H9 (cell line): ENCODE measurements at regions not wholly inside any gene's neighbourhood (a gene's known extent, or its start where the extent isn't known, plus 50 kb on each side); places are given as distances from the start of the nearest gene placed in this dataset.

Experiments used
- DNase-seq: peaks from one replicate; pipeline ENCODE4 v3.0.0-alpha.2; 2017
- H2AFZ ChIP-seq: one replicate; pipeline ENCODE4 v1.6.1; 2013; ENCODE audit warnings: mild to moderate bottlenecking, low read length, control low read depth, moderate library complexity
- H2AK5ac ChIP-seq: 2 replicates; pipeline ENCODE4 v1.6.1; 2013; ENCODE audit warnings: low read length, control low read depth, mixed read lengths; ENCODE audit not compliant: insufficient read length
- H2BK120ac ChIP-seq: one replicate; pipeline ENCODE4 v1.6.1; 2013; ENCODE audit warnings: low read depth, mild to moderate bottlenecking, low read length, control low read depth, inconsistent platforms; ENCODE audit not compliant: poor library complexity, severe bottlenecking
- H2BK12ac ChIP-seq: 2 replicates; pipeline ENCODE4 v1.6.1; 2013; ENCODE audit warnings: low read length, control low read depth, mixed read lengths, low read depth; ENCODE audit not compliant: insufficient read length
- H2BK15ac ChIP-seq: 2 replicates; pipeline ENCODE4 v1.6.1; 2013; ENCODE audit warnings: low read depth, low read length, control low read depth
- H2BK20ac ChIP-seq: one replicate; pipeline ENCODE4 v1.6.1; 2013; ENCODE audit warnings: low read depth, mild to moderate bottlenecking, low read length, control low read depth, inconsistent platforms; ENCODE audit not compliant: poor library complexity, severe bottlenecking
- H2BK5ac ChIP-seq: 2 replicates; pipeline ENCODE4 v1.6.1; 2013; ENCODE audit warnings: low read length, control low read depth, mixed read lengths; ENCODE audit not compliant: insufficient read length
- H3K14ac ChIP-seq: 2 replicates; pipeline ENCODE4 v1.6.1; 2013; ENCODE audit warnings: low read length, control low read depth; ENCODE audit not compliant: insufficient read depth
- H3K18ac ChIP-seq: 2 replicates; pipeline ENCODE4 v1.6.1; 2013; ENCODE audit warnings: low read depth, mild to moderate bottlenecking, mixed read lengths, low read length, control low read depth; ENCODE audit not compliant: insufficient read length
- H3K23ac ChIP-seq: 2 replicates; pipeline ENCODE4 v1.6.1; 2013; ENCODE audit warnings: low read length, control low read depth, mixed read lengths, low read depth; ENCODE audit not compliant: insufficient read length
- H3K23me2 ChIP-seq: 2 replicates; pipeline ENCODE4 v1.6.1; 2013; ENCODE audit warnings: low read depth, mild to moderate bottlenecking, mixed read lengths, low read length, control low read depth; ENCODE audit not compliant: insufficient read length, poor library complexity, severe bottlenecking
- H3K27ac ChIP-seq: 2 replicates; pipeline ENCODE4 v1.5.1; 2013; ENCODE audit warnings: low read length, control low read depth, mixed read lengths, low read depth; ENCODE audit not compliant: insufficient read length
- H3K27me3 ChIP-seq: 2 replicates; pipeline ENCODE4 v1.6.1; 2013; ENCODE audit warnings: low read length, control low read depth, inconsistent platforms; ENCODE audit not compliant: insufficient read depth
- H3K4ac ChIP-seq: 2 replicates; pipeline ENCODE4 v1.6.1; 2013; ENCODE audit warnings: low read depth, mild to moderate bottlenecking, control low read depth, inconsistent platforms, low read length, moderate library complexity
- H3K4me1 ChIP-seq: 2 replicates; pipeline ENCODE4 v1.6.1; 2013; ENCODE audit warnings: low read length, control low read depth, inconsistent platforms; ENCODE audit not compliant: insufficient read depth
- H3K4me2 ChIP-seq: 2 replicates; pipeline ENCODE4 v1.6.1; 2013; ENCODE audit warnings: low read length, control low read depth, mixed read lengths; ENCODE audit not compliant: insufficient read length, insufficient read depth
- H3K56ac ChIP-seq: 2 replicates; pipeline ENCODE4 v1.6.1; 2013; ENCODE audit warnings: low read depth, mild to moderate bottlenecking, mixed read lengths, low read length, control low read depth; ENCODE audit not compliant: insufficient read length
- H3K79me1 ChIP-seq: 2 replicates; pipeline ENCODE4 v1.6.1; 2013; ENCODE audit warnings: low read depth, mild to moderate bottlenecking, moderate library complexity, low read length, control low read depth, inconsistent platforms; ENCODE audit not compliant: insufficient read depth, poor library complexity, severe bottlenecking
- H3K79me2 ChIP-seq: 2 replicates; pipeline ENCODE4 v1.6.1; 2013; ENCODE audit warnings: low read length, control low read depth, inconsistent platforms; ENCODE audit not compliant: insufficient read depth
- H3K9ac ChIP-seq: 2 replicates; pipeline ENCODE4 v1.6.1; 2013; ENCODE audit warnings: low read length, control low read depth, mixed read lengths; ENCODE audit not compliant: insufficient read length; ENCODE audit errors: extremely low read depth
- H3K9me3 ChIP-seq: one replicate; pipeline ENCODE4 v1.6.1; 2013; ENCODE audit warnings: low read depth, low read length, inconsistent platforms; ENCODE audit not compliant: control insufficient read depth
- H3T11ph ChIP-seq: one replicate; pipeline ENCODE4 v1.6.1; 2013; ENCODE audit warnings: mild to moderate bottlenecking, low read length, control low read depth, inconsistent platforms
- H4K20me1 ChIP-seq: one replicate; pipeline ENCODE4 v1.6.1; 2013; ENCODE audit not compliant: control insufficient read depth, insufficient read length, insufficient read depth
- H4K5ac ChIP-seq: 2 replicates; pipeline ENCODE4 v1.6.1; 2013; ENCODE audit warnings: low read depth, mild to moderate bottlenecking, mixed read lengths, low read length, control low read depth; ENCODE audit not compliant: insufficient read length
- H4K8ac ChIP-seq: replicated peaks from 2 replicates; pipeline ENCODE4 v1.6.1; 2013; ENCODE audit warnings: low read length, control low read depth, mixed read lengths, low read depth; ENCODE audit not compliant: insufficient read length
- H4K91ac ChIP-seq: 2 replicates; pipeline ENCODE4 v1.6.1; 2013; ENCODE audit warnings: low read depth, mild to moderate bottlenecking, moderate library complexity, mixed read lengths, low read length, control low read depth; ENCODE audit not compliant: insufficient read length
- H3K27ac Mint-ChIP-seq, 3 experiments: 2 replicates in 2 of 3; 3 replicates in 1 of 3; pipeline ENCODE4 v1.8.0; 2020 to 2021; ENCODE audit warnings: mixed read lengths in 3 of 3, mild to moderate bottlenecking in 1 of 3, moderate library complexity in 1 of 3
- H3K27me3 Mint-ChIP-seq: 2 replicates; pipeline ENCODE4 v1.8.0; 2021; ENCODE audit warnings: low read depth, mild to moderate bottlenecking, moderate library complexity, mixed read lengths
- H3K36me3 Mint-ChIP-seq, 3 experiments: 2 replicates in 2 of 3; 3 replicates in 1 of 3; pipeline ENCODE4 v1.8.0; 2020 to 2021; ENCODE audit warnings: low read depth in 3 of 3, mixed read lengths in 3 of 3; ENCODE audit not compliant: insufficient read depth in 1 of 3
- H3K4me1 Mint-ChIP-seq, 2 experiments: 2 replicates each; pipeline ENCODE4 v1.8.0; 2020; ENCODE audit warnings: mixed read lengths in 2 of 2
- H3K4me3 Mint-ChIP-seq, 2 experiments: 2 replicates in 1 of 2; 3 replicates in 1 of 2; pipeline ENCODE4 v1.8.0; 2020 to 2021; ENCODE audit warnings: mild to moderate bottlenecking in 2 of 2, mixed read lengths in 2 of 2, moderate library complexity in 1 of 2
- H3K9me3 Mint-ChIP-seq, 2 experiments: 2 replicates in 1 of 2; 3 replicates in 1 of 2; pipeline ENCODE4 v1.8.0; 2020; ENCODE audit warnings: mild to moderate bottlenecking in 2 of 2, mixed read lengths in 2 of 2, moderate library complexity in 1 of 2
- CTCF ChIP-seq: fragments of 200-600 bp; sonication (generic); conservative IDR thresholded peaks from 3 replicates; pipeline ENCODE4 v1.8.0; 2021; ENCODE audit warnings: antibody characterized with exemption, mild to moderate bottlenecking
- WGBS: extraction: QIAGEN DNeasy Blood & Tissue Kit; methylation state at CpG from one replicate; pipeline ENCODE4 v1.1.7; 2013; ENCODE audit warnings: missing lambda C conversion rate, low lambda C conversion rate, mixed read lengths; ENCODE audit not compliant: insufficient read length; ENCODE audit errors: extremely low coverage; 5-methylcytosine and 5-hydroxymethylcytosine counted together

GRCh38 chr4:22246847-22247246 is 269.0 kb downstream of the ADGRA3 start:
- Histone ChIP-seq H4K20me1 (no peaks in the 10 kb centered on the region), H2BK12ac (no peak overlapping the region), H3K4ac (no peak overlapping the region), H3T11ph (no peak overlapping the region), H3K14ac (no peak overlapping the region), H3K9me3 (no peaks in the 10 kb centered on the region), H3K18ac (no peak overlapping the region), H3K4me1 (no peaks in the 10 kb centered on the region), H4K91ac (no peak overlapping the region), H3K9ac (no peak overlapping the region), H3K4me2 (no peak overlapping the region), H3K79me1 (no peaks in the 10 kb centered on the region), H3K79me2 (no peaks in the 10 kb centered on the region), H3K56ac (no peak overlapping the region), H2BK120ac (no peak overlapping the region), H2AK5ac (no peak overlapping the region), H4K8ac (no peak overlapping the region), H2BK15ac (no peak overlapping the region), H3K23ac (no peak overlapping the region), H3K27me3 (no peaks in the 10 kb centered on the region), H2BK20ac (no peak overlapping the region), H2AFZ (no peak overlapping the region), H2BK5ac (no peak overlapping the region), H3K27ac (no peak overlapping the region), H4K5ac (no peak overlapping the region), H3K23me2 (no peaks in the 10 kb centered on the region)
- TF ChIP-seq CTCF: no peak
- Mint-ChIP-seq H3K27ac (no peak overlapping the region), H3K27me3 (no peaks in the 10 kb centered on the region), H3K4me1 (no peaks in the 10 kb centered on the region), H3K4me3 (no peak overlapping the region), H3K9me3 (no peaks in the 10 kb centered on the region), H3K36me3 (no peaks in the 10 kb centered on the region)
- no CpG with 5 or more reads among the region's 2 CpGs for WGBS
- DNase-seq: no peak
